Endodermal cell (in vitro differentiated cells): ENCODE measurements at regions not wholly inside any gene's neighbourhood (a gene's known extent, or its start where the extent isn't known, plus 50 kb on each side); places are given as distances from the start of the nearest gene placed in this dataset.

Experiments used
- DNase-seq: peaks from one replicate; pipeline ENCODE4 v3.0.0-alpha.2; 2017
- H3K27ac ChIP-seq: 2 replicates; pipeline ENCODE4 v1.5.1; 2013; ENCODE audit warnings: mild to moderate bottlenecking, low read depth, low read length, moderate library complexity
- H3K27me3 ChIP-seq: 2 replicates; pipeline ENCODE4 v1.6.1; 2013; ENCODE audit warnings: mild to moderate bottlenecking, low read length, moderate library complexity; ENCODE audit not compliant: insufficient read depth, control insufficient read depth, poor library complexity, severe bottlenecking
- H3K36me3 ChIP-seq: 2 replicates; pipeline ENCODE4 v1.7.0; 2013; ENCODE audit warnings: mild to moderate bottlenecking, low read length, moderate library complexity; ENCODE audit not compliant: control insufficient read depth, insufficient read depth
- H3K4me1 ChIP-seq: one replicate; pipeline ENCODE4 v1.7.0; 2013; ENCODE audit warnings: low read length; ENCODE audit not compliant: control insufficient read depth, insufficient read depth
- H3K4me3 ChIP-seq: 2 replicates; pipeline ENCODE4 v1.5.1; 2013; ENCODE audit warnings: mild to moderate bottlenecking, low read length, moderate library complexity
- H3K9ac ChIP-seq: 2 replicates; pipeline ENCODE4 v1.6.1; 2013; ENCODE audit warnings: mild to moderate bottlenecking, low read length, moderate library complexity; ENCODE audit not compliant: poor library complexity, severe bottlenecking; ENCODE audit errors: extremely low read depth
- H3K9me3 ChIP-seq: 2 replicates; pipeline ENCODE4 v1.6.1; 2013; ENCODE audit warnings: mild to moderate bottlenecking, low read length, moderate library complexity; ENCODE audit not compliant: control insufficient read depth
- H3K27ac Mint-ChIP-seq: 2 replicates; pipeline ENCODE4 v1.8.0; 2020; ENCODE audit warnings: mixed read lengths
- H3K27me3 Mint-ChIP-seq: 2 replicates; pipeline ENCODE4 v1.8.0; 2021; ENCODE audit warnings: mild to moderate bottlenecking, mixed read lengths; ENCODE audit not compliant: insufficient read depth
- H3K36me3 Mint-ChIP-seq: 2 replicates; pipeline ENCODE4 v1.8.0; 2020; ENCODE audit warnings: low read depth, mixed read lengths
- H3K4me1 Mint-ChIP-seq: 2 replicates; pipeline ENCODE4 v1.8.0; 2020; ENCODE audit warnings: mixed read lengths
- H3K4me3 Mint-ChIP-seq: 2 replicates; pipeline ENCODE4 v1.8.0; 2020; ENCODE audit warnings: mild to moderate bottlenecking, moderate library complexity, mixed read lengths
- H3K9me3 Mint-ChIP-seq: 2 replicates; pipeline ENCODE4 v1.8.0; 2020; ENCODE audit warnings: mild to moderate bottlenecking, mixed read lengths
- WGBS, 2 experiments: methylation state at CpG; one replicate each; pipeline versions ENCODE4 v1.1.5 to v1.1.7; 2013; ENCODE audit warnings: missing lambda C conversion rate in 2 of 2, mixed read lengths in 1 of 2; ENCODE audit not compliant: insufficient coverage in 1 of 2, insufficient read length in 1 of 2; 5-methylcytosine and 5-hydroxymethylcytosine counted together
- TF ChIP-seq, protein P1 (sequence below): fragments of 200-600 bp; sonication (generic); conservative IDR thresholded peaks from 2 replicates; pipeline ENCODE4 v1.5.0; 2021; ENCODE audit warnings: antibody characterized with exemption, mild to moderate bottlenecking

DNA sequence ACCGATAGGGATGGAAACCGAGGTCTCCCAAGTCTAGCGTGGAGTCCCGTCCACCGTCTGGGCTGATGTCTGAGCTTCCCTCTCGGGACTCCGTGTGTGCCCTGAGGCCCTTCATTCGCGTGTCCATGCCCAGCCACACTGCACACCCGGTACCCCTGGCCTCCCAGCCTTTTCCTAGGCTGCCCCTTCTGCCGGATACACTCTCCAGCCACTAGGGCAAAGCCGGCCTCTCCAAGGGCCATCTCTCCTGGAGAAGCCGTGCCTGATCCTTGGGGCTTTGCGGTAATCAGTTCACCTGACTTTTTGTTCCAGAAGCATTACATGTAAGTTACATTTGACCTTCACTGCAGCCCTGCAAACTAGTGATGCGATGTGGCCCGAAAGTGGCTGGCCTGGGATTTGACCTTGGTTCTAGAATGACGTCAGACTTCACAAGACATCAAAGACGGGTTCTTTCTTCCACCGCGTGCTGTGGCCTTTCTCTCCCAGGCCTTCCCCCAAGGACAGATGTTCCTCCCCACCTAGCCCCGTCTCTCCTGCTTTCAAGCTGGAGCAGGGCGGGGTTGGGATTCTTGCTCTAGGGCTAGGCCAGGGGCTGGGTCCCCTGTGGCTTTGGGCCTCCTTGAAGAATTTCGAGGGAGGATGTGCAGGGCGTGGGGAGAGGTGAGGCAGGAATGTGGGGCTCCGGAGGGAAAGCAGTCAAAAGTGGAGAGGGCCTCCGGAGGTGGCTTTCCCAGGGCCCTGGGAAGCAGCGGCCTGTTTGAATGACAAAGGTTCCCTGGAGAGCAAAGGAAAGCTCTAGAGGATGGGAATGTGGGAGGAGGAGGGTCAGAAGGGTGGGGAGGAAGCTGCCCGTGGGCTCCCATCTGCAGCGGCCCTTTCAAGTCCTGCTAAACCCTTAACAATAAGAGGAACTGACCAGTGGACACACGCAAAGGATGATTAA is 49.7 kb upstream of the SLC2A1 start:
- H3K9me3 ChIP-seq = no peaks in the 10 kb centered on the region
- no peak overlapping the region for H3K9ac ChIP-seq
- H3K27ac ChIP-seq = peak overlapping the region; percentile 97
- H3K27ac Mint-ChIP-seq = peak overlapping the region; percentile 93
- H3K4me3 Mint-ChIP-seq = peak overlapping the region; percentile 48
- no peaks in the 10 kb centered on the region for H3K9me3 Mint-ChIP-seq
- H3K36me3 Mint-ChIP-seq = no peaks in the 10 kb centered on the region
- H3K4me1 ChIP-seq = peaks cover 6% of the 10 kb centered on the region
- H3K36me3 ChIP-seq = no peaks in the 10 kb centered on the region
- peaks cover 23% of the 10 kb centered on the region for H3K27me3 ChIP-seq
- peaks cover 30% of the 10 kb centered on the region for H3K4me1 Mint-ChIP-seq
- TF ChIP-seq, protein P1, sequence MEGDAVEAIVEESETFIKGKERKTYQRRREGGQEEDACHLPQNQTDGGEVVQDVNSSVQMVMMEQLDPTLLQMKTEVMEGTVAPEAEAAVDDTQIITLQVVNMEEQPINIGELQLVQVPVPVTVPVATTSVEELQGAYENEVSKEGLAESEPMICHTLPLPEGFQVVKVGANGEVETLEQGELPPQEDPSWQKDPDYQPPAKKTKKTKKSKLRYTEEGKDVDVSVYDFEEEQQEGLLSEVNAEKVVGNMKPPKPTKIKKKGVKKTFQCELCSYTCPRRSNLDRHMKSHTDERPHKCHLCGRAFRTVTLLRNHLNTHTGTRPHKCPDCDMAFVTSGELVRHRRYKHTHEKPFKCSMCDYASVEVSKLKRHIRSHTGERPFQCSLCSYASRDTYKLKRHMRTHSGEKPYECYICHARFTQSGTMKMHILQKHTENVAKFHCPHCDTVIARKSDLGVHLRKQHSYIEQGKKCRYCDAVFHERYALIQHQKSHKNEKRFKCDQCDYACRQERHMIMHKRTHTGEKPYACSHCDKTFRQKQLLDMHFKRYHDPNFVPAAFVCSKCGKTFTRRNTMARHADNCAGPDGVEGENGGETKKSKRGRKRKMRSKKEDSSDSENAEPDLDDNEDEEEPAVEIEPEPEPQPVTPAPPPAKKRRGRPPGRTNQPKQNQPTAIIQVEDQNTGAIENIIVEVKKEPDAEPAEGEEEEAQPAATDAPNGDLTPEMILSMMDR = peak; percentile 69
- WGBS, 2 experiments = 25 to 27% methylated on average over 22 to 30 of the region's 30 CpGs
- peaks cover 34% of the 10 kb centered on the region for H3K27me3 Mint-ChIP-seq
- no peak overlapping the region for H3K4me3 ChIP-seq
- peak; percentile 99 for DNase-seq
